ENCODE measurements at regions not wholly inside any gene's neighbourhood (a gene's known extent, or its start where the extent isn't known, plus 50 kb on each side); places are given as distances from the start of the nearest gene placed in this dataset.
A peak's percentile ranks its signal among the peaks of the same experiment; 100 is the strongest.

DNA sequence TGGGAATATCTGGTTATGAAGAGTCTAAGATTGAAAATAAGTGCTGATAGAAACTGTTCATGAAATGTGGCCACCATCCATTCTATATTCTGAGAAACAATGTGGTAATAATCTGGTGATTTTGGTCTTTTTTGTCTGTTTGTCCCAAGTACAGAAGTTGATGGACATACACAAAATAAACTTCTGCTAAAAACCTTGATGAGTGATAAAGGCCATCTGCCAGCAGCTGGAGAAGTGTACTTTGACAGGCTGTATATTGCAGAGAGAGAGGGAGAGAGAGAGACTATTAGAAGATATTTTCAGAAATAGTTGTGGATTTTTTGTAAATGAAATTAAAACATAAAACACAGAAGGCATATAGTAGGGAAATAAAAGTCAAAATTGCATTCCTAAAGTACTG lies 96.9 kb upstream of the NABP1 start:
- no peaks in the 10 kb centered on the region for H3K9me3 Mint-ChIP-seq
- no peaks in the 10 kb centered on the region for H3K27me3 Mint-ChIP-seq
- no peak overlapping the region for H3K27ac Mint-ChIP-seq
- no peak overlapping the region for H3K27ac ChIP-seq (ENCODE audit: low read depth, low read length)
- ChIA-PET CTCF (ENCODE audit: partially characterized antibody) (interaction anchor here (0.8 kb wide), 1 partner anchor 10 kb away, joined by 3 read pairs; no protein-coding TSS in a partner anchor), POLR2A (ENCODE audit: partially characterized antibody) (no interaction called here)
- DNase-seq = no peak
- no peaks in the 10 kb centered on the region for H3K9me3 ChIP-seq (ENCODE audit: control insufficient read depth in 1 of 2, low read length in 2 of 2)
- H3K4me3 Mint-ChIP-seq = no peak overlapping the region
- no peak overlapping the region for H3K4me3 ChIP-seq (ENCODE audit: low read length in 2 of 2)
- H3K36me3 ChIP-seq (ENCODE audit: insufficient read depth, low read length) = no peaks in the 10 kb centered on the region
- H3K36me3 Mint-ChIP-seq = no peaks in the 10 kb centered on the region
- no peaks in the 10 kb centered on the region for H3K4me1 ChIP-seq (ENCODE audit: insufficient read depth, low read length)
- no peaks in the 10 kb centered on the region for H3K4me1 Mint-ChIP-seq
- intact Hi-C loops (cut with micrococcal nuclease) = no loop called here
- no peaks in the 10 kb centered on the region for H3K27me3 ChIP-seq (ENCODE audit: insufficient read depth, low read length)

DNA sequence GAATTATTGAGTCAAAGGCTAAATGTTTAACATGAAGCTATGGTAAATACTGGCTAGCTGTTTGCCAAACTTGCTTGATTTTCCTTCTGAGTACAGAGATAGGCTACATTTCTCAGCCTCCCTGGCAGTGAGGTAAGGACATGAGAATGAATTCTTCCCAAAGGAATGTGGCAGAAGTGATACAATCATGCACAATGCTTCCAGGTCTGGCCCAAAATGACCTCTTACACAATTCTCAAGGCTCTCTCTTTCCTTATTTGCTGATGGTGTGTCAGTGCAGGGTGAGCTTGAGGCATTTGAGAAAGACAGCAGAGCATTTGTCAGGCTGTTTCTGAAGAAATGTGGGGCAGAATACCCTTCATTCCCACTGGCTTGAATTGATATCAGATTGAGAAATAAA lies 95.6 kb upstream of the NABP1 start:
- Histone ChIP-seq H3K27ac (ENCODE audit: low read depth, low read length) (no peak overlapping the region), H3K4me1 (ENCODE audit: insufficient read depth, low read length) (no peaks in the 10 kb centered on the region), H3K36me3 (ENCODE audit: insufficient read depth, low read length) (no peaks in the 10 kb centered on the region), H3K27me3 (ENCODE audit: insufficient read depth, low read length) (no peaks in the 10 kb centered on the region), H3K9me3 (ENCODE audit: control insufficient read depth in 1 of 2, low read length in 2 of 2) (no peaks in the 10 kb centered on the region), H3K4me3 (ENCODE audit: low read length in 2 of 2) (no peak overlapping the region)
- Mint-ChIP-seq H3K4me3 (no peak overlapping the region), H3K36me3 (no peaks in the 10 kb centered on the region), H3K27ac (no peak overlapping the region), H3K27me3 (no peaks in the 10 kb centered on the region), H3K9me3 (no peaks in the 10 kb centered on the region), H3K4me1 (no peaks in the 10 kb centered on the region)
- ChIA-PET CTCF (ENCODE audit: partially characterized antibody) (interaction anchor here (0.9 to 1.5 kb wide), 4 partner anchors 13 to 93 kb away, joined by 3 to 4 read pairs (median 4); no protein-coding TSS in a partner anchor), POLR2A (ENCODE audit: partially characterized antibody) (no interaction called here)
- no peak for DNase-seq
- intact Hi-C loops (cut with micrococcal nuclease) = no loop called here

DNA sequence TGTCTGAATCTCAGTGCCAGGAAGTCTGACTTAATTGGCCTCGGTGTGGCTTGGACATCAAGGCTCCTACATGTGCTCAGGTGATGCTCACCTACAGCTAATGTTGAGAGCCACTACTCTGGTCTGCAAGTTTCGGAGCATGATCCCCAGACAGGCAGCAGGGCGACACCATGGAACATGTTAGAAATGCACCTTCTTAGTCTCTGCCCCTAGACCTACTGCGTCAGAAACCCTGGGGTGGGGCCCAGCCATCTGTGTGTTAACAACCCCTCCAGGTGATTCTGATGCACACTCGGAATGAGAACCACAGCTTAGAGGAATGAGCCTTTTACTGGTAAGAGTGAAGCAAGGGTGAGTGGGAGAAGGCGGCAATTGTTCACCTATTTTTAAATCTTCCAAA lies 86.9 kb upstream of the NABP1 start:
- POLR2A ChIA-PET (ENCODE audit: partially characterized antibody) = no interaction called here
- Histone ChIP-seq H3K27me3 (ENCODE audit: insufficient read depth, low read length) (no peaks in the 10 kb centered on the region), H3K27ac (ENCODE audit: low read depth, low read length) (no peak overlapping the region), H3K36me3 (ENCODE audit: insufficient read depth, low read length) (no peaks in the 10 kb centered on the region), H3K9me3 (ENCODE audit: control insufficient read depth in 1 of 2, low read length in 2 of 2) (no peaks in the 10 kb centered on the region), H3K4me3 (ENCODE audit: low read length in 2 of 2) (no peak overlapping the region), H3K4me1 (ENCODE audit: insufficient read depth, low read length) (peaks cover 3% of the 10 kb centered on the region)
- Mint-ChIP-seq H3K4me3 (no peak overlapping the region), H3K9me3 (no peaks in the 10 kb centered on the region), H3K27me3 (no peaks in the 10 kb centered on the region), H3K27ac (peak overlapping the region in 1 of 7 donors; percentile 18), H3K36me3 (no peaks in the 10 kb centered on the region), H3K4me1 (peaks cover 0 to 6% (median 3%) of the 10 kb centered on the region in 4 donors)
- intact Hi-C loops (cut with micrococcal nuclease) = no loop called here
- DNase-seq = no peak
- CTCF ChIA-PET (ENCODE audit: partially characterized antibody) = no interaction called here

DNA sequence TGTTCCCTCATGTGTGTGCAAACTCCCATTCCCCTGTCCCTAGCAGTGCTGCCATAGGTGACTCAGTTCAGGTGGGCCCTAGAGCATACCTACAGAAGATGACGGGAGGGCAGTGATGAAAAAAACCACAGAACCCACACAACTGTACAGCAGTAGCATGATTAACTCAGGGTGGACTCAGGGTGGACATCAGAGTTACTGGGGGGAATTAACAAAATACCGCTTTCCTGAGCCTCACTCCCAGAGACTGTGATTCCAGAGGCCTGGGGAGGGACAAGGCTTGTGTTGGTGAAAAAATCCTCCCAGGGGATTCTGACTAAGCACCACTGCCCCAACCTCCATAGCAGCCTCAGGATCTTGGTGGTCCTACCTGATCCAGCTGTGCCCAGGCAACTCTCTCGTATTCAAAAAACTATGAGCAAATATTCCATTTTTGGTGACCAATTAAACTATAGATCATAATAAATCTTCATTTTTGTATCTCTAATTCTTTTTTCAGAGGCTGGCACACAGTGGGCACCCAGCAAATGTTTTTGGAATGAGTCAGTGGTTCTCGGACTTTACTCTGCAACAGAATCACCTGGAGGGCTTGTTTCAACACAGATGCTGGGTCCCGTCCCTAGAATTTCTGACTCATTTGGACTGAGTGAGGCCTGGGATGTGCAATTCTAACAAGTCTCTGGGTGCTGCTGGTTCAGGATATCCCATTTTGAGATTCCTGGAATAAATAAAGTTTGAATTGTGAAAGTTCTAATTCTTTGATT lies 84.1 kb upstream of the NABP1 start:
- peak overlapping the region in 1 of 7 donors; percentile 29 for H3K27ac Mint-ChIP-seq
- H3K27me3 ChIP-seq (ENCODE audit: insufficient read depth, low read length) = no peaks in the 10 kb centered on the region
- H3K9me3 ChIP-seq (ENCODE audit: control insufficient read depth in 1 of 2, low read length in 2 of 2) = no peaks in the 10 kb centered on the region
- H3K36me3 ChIP-seq (ENCODE audit: insufficient read depth, low read length) = no peaks in the 10 kb centered on the region
- H3K4me1 ChIP-seq (ENCODE audit: insufficient read depth, low read length) = no peaks in the 10 kb centered on the region
- no peak overlapping the region for H3K4me3 ChIP-seq (ENCODE audit: low read length in 2 of 2)
- H3K36me3 Mint-ChIP-seq = no peaks in the 10 kb centered on the region
- H3K27ac ChIP-seq (ENCODE audit: low read depth, low read length) = no peak overlapping the region
- H3K27me3 Mint-ChIP-seq = no peaks in the 10 kb centered on the region
- no peak overlapping the region for H3K4me3 Mint-ChIP-seq
- CTCF ChIA-PET (ENCODE audit: partially characterized antibody) = no interaction called here
- intact Hi-C loops (cut with micrococcal nuclease) = no loop called here
- POLR2A ChIA-PET (ENCODE audit: partially characterized antibody) = no interaction called here
- no peaks in the 10 kb centered on the region for H3K9me3 Mint-ChIP-seq
- H3K4me1 Mint-ChIP-seq = peaks cover 0 to 2% (median 0%) of the 10 kb centered on the region in 4 donors
- DNase-seq = no peak

DNA sequence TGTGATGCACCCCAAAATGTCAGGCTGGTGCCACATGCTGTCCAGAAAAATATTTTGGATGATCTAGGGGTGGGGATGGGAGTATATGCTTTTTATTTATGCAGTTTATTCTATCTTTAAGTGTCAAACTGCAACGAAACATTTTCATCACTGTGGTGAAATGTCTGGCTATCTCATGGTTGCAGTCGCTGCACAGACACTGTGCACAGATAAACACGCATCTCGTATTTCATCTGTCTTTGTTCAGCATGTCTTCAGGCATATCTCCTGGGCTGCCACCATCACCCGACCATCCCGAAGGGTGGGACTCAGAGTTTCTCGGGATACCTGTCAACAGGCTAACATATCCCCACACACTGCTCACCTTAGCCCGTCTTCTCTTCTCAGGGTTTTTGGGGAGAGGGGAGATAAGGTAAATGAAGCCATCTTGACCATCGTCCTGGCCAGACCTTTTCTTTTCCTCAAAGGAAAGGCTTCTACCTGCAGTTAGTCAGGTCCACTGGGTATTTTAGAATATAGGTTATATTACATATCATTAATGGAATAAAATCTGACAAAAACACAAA lies 80.7 kb upstream of the NABP1 start:
- no peak overlapping the region for H3K4me3 Mint-ChIP-seq
- no peak for DNase-seq
- H3K4me1 ChIP-seq (ENCODE audit: insufficient read depth, low read length) = no peaks in the 10 kb centered on the region
- peaks cover 0 to 4% of the 10 kb centered on the region in 2 donors for H3K27me3 Mint-ChIP-seq
- H3K36me3 Mint-ChIP-seq = no peaks in the 10 kb centered on the region
- ChIA-PET CTCF (ENCODE audit: partially characterized antibody) (no interaction called here), POLR2A (ENCODE audit: partially characterized antibody) (no interaction called here)
- H3K36me3 ChIP-seq (ENCODE audit: insufficient read depth, low read length) = no peaks in the 10 kb centered on the region
- intact Hi-C loops (cut with micrococcal nuclease) = no loop called here
- no peak overlapping the region for H3K4me3 ChIP-seq (ENCODE audit: low read length in 2 of 2)
- H3K27ac ChIP-seq (ENCODE audit: low read depth, low read length) = no peak overlapping the region
- peaks cover 0 to 3% (median under 1%) of the 10 kb centered on the region in 4 donors for H3K4me1 Mint-ChIP-seq
- no peak overlapping the region for H3K27ac Mint-ChIP-seq
- no peaks in the 10 kb centered on the region for H3K9me3 ChIP-seq (ENCODE audit: control insufficient read depth in 1 of 2, low read length in 2 of 2)
- H3K27me3 ChIP-seq (ENCODE audit: insufficient read depth, low read length) = no peaks in the 10 kb centered on the region
- H3K9me3 Mint-ChIP-seq = no peaks in the 10 kb centered on the region

DNA sequence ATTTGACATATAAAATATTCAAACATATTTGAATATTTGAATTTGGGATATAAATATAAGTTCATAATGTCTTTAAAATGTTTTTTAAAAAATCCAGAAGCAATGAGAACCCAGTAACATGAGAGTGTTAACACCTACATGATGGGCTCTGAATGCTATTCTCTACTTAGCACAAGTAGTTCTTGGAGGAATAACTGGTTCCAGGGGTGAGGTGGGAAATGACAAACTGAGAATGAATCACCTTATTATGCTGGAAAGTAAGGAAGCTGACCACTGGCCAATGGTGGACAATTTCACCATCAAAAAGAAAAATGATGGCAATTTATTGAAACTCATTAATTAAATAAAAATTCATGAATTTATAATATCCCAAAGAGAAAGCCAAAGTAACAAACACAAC lies 79.6 kb upstream of the NABP1 start:
- Histone ChIP-seq H3K4me1 (ENCODE audit: insufficient read depth, low read length) (no peaks in the 10 kb centered on the region), H3K27ac (ENCODE audit: low read depth, low read length) (no peak overlapping the region), H3K9me3 (ENCODE audit: control insufficient read depth in 1 of 2, low read length in 2 of 2) (no peaks in the 10 kb centered on the region), H3K36me3 (ENCODE audit: insufficient read depth, low read length) (no peaks in the 10 kb centered on the region), H3K4me3 (ENCODE audit: low read length in 2 of 2) (no peak overlapping the region), H3K27me3 (ENCODE audit: insufficient read depth, low read length) (no peaks in the 10 kb centered on the region)
- no peak for DNase-seq
- Mint-ChIP-seq H3K36me3 (no peaks in the 10 kb centered on the region), H3K4me1 (peaks cover 0 to 3% (median under 1%) of the 10 kb centered on the region in 4 donors), H3K27me3 (peaks cover 0 to 4% of the 10 kb centered on the region in 2 donors), H3K9me3 (no peaks in the 10 kb centered on the region), H3K4me3 (no peak overlapping the region), H3K27ac (no peak overlapping the region)
- intact Hi-C loops (cut with micrococcal nuclease) = no loop called here
- ChIA-PET POLR2A (ENCODE audit: partially characterized antibody) (no interaction called here), CTCF (ENCODE audit: partially characterized antibody) (no interaction called here)

DNA sequence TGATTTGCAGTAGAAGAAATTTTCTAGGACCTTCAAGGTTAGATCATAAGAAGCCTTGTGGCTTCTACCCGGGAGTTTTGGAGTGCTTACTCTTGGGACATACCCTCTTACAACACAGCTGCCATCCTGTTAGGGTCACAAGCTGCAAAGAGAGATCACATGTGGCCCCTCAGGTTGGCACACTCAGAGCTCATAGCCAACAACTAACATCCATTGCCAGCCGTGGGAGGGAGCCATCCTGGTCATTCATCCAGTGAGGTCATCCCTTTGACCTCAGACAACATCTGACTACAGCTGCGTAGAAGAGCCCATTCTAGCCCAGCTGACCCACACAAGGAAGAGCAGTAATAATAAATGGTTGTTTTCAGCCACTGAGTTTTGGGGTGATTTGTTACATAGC lies 76.9 kb upstream of the NABP1 start:
- ChIA-PET POLR2A (ENCODE audit: partially characterized antibody) (interaction anchor here (1.2 to 2.0 kb wide), 4 partner anchors 17 to 76 kb away, joined by 3 to 11 read pairs (median 4); partner anchors contain the start of gene NABP1), CTCF (ENCODE audit: partially characterized antibody) (interaction anchor here (1.3 to 2.9 kb wide), 3 partner anchors 35 to 90 kb away, joined by 3 to 9 read pairs (median 6); no protein-coding TSS in a partner anchor)
- Histone ChIP-seq H3K36me3 (ENCODE audit: insufficient read depth, low read length) (no peaks in the 10 kb centered on the region), H3K9me3 (ENCODE audit: control insufficient read depth in 1 of 2, low read length in 2 of 2) (no peaks in the 10 kb centered on the region), H3K27me3 (ENCODE audit: insufficient read depth, low read length) (no peaks in the 10 kb centered on the region), H3K27ac (ENCODE audit: low read depth, low read length) (no peak overlapping the region), H3K4me1 (ENCODE audit: insufficient read depth, low read length) (no peaks in the 10 kb centered on the region), H3K4me3 (ENCODE audit: low read length in 2 of 2) (no peak overlapping the region)
- no peak overlapping the region for H3K4me3 Mint-ChIP-seq
- peak overlapping the region in 1 of 7 donors; percentile 29 for H3K27ac Mint-ChIP-seq
- no peaks in the 10 kb centered on the region for H3K9me3 Mint-ChIP-seq
- H3K4me1 Mint-ChIP-seq = peaks cover 0 to 3% (median under 1%) of the 10 kb centered on the region in 4 donors
- H3K36me3 Mint-ChIP-seq = no peaks in the 10 kb centered on the region
- peaks cover 0 to 4% of the 10 kb centered on the region in 2 donors for H3K27me3 Mint-ChIP-seq
- DNase-seq = no peak
- intact Hi-C loops (cut with micrococcal nuclease) = no loop called here

Data from CD4-positive, alpha-beta memory T cell (primary cell).